ENCODE measurements at regions not wholly inside any gene's neighbourhood (a gene's known extent, or its start where the extent isn't known, plus 50 kb on each side); places are given as distances from the start of the nearest gene placed in this dataset.
"Not testable (repeated sequence)": the region's sequence is repeated elsewhere in the genome, so short reads cannot be mapped to it uniquely, and the experiment has no call there.

DNA sequence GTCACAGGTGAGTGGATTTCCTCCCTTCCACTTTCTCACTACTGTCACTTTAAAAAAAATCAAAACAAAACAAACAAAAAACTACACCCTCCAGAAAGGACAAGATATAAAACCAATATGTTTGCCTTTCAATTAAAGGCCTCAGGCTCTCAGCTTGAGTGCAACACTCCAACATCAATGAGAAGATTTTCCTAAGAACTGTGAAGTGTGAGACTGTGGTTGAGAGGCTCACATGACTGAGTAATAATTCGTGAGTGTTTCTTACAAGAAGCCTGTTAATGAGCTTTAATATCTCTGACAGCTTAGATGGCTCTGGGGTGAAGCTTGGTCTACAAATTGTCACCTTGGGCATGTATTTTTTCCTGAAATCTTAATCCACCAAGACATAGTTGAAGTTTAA is 216.1 kb downstream of the ETAA1 start:
- Histone ChIP-seq H4K20me1 (no peaks in the 10 kb centered on the region), H3K36me3 (no peaks in the 10 kb centered on the region), H3K4me3 (no peak overlapping the region), H3K27me3 (no peaks in the 10 kb centered on the region), H3K9me3 (no peaks in the 10 kb centered on the region), H3K4me2 (no peak overlapping the region), H3K27ac (no peak overlapping the region), H3K9ac (no peak overlapping the region), H3K4me1 (peaks cover 10% of the 10 kb centered on the region)
- no peak for TF ChIP-seq Cebpa-rat (IDR thresholded peaks at IDR 0.05)

GRCh38 chr2:67614454-67614853 is 217.3 kb downstream of the ETAA1 start:
- H3K9me3 ChIP-seq = no peaks in the 10 kb centered on the region
- H4K20me1 ChIP-seq = no peaks in the 10 kb centered on the region
- H3K36me3 ChIP-seq = no peaks in the 10 kb centered on the region
- no peak overlapping the region for H3K4me3 ChIP-seq
- no peak for TF ChIP-seq Cebpa-rat (IDR thresholded peaks at IDR 0.05)
- H3K27me3 ChIP-seq = no peaks in the 10 kb centered on the region
- H3K4me2 ChIP-seq = no peak overlapping the region
- H3K4me1 ChIP-seq = peaks cover 10% of the 10 kb centered on the region
- H3K27ac ChIP-seq = no peak overlapping the region
- no peak overlapping the region for H3K9ac ChIP-seq

GRCh38 chr2:67616749-67617148 is 219.6 kb downstream of the ETAA1 start:
- peak overlapping the region; percentile 43 for H3K4me2 ChIP-seq
- H3K36me3 ChIP-seq = no peaks in the 10 kb centered on the region
- no peak overlapping the region for H3K27ac ChIP-seq

DNA sequence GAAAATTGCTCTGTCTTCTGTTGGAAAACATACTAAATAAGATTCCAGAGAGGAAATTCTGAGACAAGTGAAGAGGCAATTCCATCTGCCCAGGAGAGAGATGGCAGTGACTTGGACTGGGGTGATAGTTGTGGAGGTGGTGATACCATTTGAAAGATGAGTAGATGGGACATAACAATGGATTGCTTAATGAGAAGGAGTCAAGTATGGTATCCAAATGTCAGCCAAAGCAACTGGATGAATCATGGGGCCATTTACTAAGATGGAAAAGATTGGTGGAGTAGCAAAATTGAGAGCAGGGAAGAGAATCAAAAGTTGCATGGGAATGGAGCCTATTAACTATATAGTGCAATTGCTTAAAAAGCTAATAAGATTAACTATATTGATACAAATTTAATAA is 222.1 kb downstream of the ETAA1 start:
- Histone ChIP-seq H3K9me3 (no peaks in the 10 kb centered on the region; the same call in 1 of the 2 replicates), H3K27me3 (no peaks in the 10 kb centered on the region), H3K9ac (no peak overlapping the region), H3K36me3 (no peaks in the 10 kb centered on the region), H3K4me2 (no peak overlapping the region), H3K4me3 (no peak overlapping the region), H4K20me1 (no peaks in the 10 kb centered on the region), H3K27ac (no peak overlapping the region), H3K4me1 (peaks cover 10% of the 10 kb centered on the region)
- no peak for TF ChIP-seq Cebpa-rat (IDR thresholded peaks at IDR 0.05)

More at GRCh38 chr2:67616749-67617148, 219.6 kb downstream of the ETAA1 start:
- H4K20me1 ChIP-seq = no peaks in the 10 kb centered on the region
- H3K9ac ChIP-seq = no peak overlapping the region
- no peaks in the 10 kb centered on the region for H3K9me3 ChIP-seq
- H3K27me3 ChIP-seq = no peaks in the 10 kb centered on the region
- no peak for TF ChIP-seq Cebpa-rat (IDR thresholded peaks at IDR 0.05)
- peaks cover 10% of the 10 kb centered on the region for H3K4me1 ChIP-seq
- no peak overlapping the region for H3K4me3 ChIP-seq

- H3K9ac ChIP-seq, H3K4me3 ChIP-seq, H3K9me3 ChIP-seq, H3K4me2 ChIP-seq, H3K36me3 ChIP-seq, H4K20me1 ChIP-seq, H3K4me1 ChIP-seq, H3K27ac ChIP-seq, H3K27me3 ChIP-seq: not testable (repeated sequence)
Observed at GRCh38 chr2:67623741-67624140, 226.6 kb downstream of the ETAA1 start.

- Histone ChIP-seq H3K4me3 (no peak overlapping the region), H3K36me3 (no peaks in the 10 kb centered on the region), H3K4me1 (no peaks in the 10 kb centered on the region), H3K27me3 (no peaks in the 10 kb centered on the region), H4K20me1 (no peaks in the 10 kb centered on the region), H3K27ac (no peak overlapping the region), H3K9ac (no peak overlapping the region), H3K9me3 (no peaks in the 10 kb centered on the region; the same call in 1 of the 2 replicates), H3K4me2 (no peak overlapping the region)
- no peak for TF ChIP-seq Cebpa-rat (IDR thresholded peaks at IDR 0.05)
Observed at GRCh38 chr2:67625178-67625577, 228.0 kb downstream of the ETAA1 start.

DNA sequence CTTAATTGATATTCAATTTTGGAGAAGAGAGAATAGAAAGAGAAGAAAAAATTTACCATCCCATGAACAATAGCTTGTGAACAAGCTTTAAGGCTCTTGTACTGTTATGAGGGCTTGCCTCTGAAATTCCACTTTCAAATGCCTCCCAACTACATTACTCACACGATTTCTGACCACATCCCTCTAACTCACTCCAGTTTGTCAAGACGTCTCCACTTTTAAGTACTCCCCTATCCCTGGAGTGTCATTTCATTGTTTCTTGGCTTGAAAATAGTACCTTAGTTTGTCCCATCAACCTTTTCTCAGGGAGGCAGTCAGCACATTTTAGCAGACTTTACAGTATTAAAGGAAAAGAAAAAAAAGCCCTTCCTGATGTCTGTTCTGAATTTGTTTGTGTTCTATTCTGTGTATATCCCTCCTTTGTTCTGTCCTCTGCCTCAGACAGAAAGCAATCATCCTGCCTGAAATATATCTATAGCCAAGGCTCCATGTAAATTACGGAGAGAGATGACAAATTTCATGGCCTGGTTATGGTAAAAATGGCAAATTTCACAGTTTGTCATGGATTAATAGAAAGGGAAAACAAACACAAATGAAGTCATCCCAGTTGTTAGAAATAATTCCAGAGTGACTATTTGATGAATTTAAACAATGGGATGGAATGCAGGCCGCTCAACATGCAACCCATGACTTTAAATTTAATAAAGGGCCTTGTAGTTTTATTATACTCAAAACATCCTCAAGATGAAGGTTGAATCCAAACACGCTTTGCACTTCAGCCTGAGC is 228.8 kb downstream of the ETAA1 start:
- Histone ChIP-seq H3K36me3 (no peaks in the 10 kb centered on the region), H3K27ac (no peak overlapping the region), H3K27me3 (no peaks in the 10 kb centered on the region), H3K4me1 (no peaks in the 10 kb centered on the region), H3K9ac (no peak overlapping the region), H3K4me2 (no peak overlapping the region), H4K20me1 (no peaks in the 10 kb centered on the region), H3K9me3 (no peaks in the 10 kb centered on the region; the same call in 1 of the 2 replicates), H3K4me3 (no peak overlapping the region)
- no peak for TF ChIP-seq Cebpa-rat (IDR thresholded peaks at IDR 0.05)

DNA sequence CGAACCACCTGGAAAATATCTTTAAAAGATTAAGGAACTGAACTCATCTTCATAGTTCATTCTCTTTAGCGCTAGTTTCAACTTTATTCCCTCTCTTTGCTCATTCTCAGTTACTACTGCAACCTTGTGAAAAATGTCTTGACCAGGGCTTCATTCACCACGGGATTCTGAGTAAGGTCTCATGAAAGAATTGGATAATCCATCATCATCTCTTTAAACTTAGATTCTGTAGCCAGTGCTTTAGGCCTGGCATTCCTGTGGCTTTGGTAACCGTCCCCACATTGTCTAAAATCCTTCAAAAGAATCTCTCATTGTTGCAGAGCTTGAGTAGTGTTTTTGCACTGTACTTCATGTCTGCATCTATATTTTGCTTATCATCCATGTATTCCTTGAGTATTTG is 229.5 kb downstream of the ETAA1 start:
- no peaks in the 10 kb centered on the region for H3K36me3 ChIP-seq
- H3K9ac ChIP-seq = no peak overlapping the region
- no peaks in the 10 kb centered on the region; the same call in 1 of the 2 replicates for H3K9me3 ChIP-seq
- no peak overlapping the region for H3K4me3 ChIP-seq
- H3K27me3 ChIP-seq = no peaks in the 10 kb centered on the region
- no peaks in the 10 kb centered on the region for H4K20me1 ChIP-seq
- no peak overlapping the region for H3K4me2 ChIP-seq
- no peak overlapping the region for H3K27ac ChIP-seq
- H3K4me1 ChIP-seq = no peaks in the 10 kb centered on the region
- TF ChIP-seq Cebpa-rat (IDR thresholded peaks at IDR 0.05) = no peak

DNA sequence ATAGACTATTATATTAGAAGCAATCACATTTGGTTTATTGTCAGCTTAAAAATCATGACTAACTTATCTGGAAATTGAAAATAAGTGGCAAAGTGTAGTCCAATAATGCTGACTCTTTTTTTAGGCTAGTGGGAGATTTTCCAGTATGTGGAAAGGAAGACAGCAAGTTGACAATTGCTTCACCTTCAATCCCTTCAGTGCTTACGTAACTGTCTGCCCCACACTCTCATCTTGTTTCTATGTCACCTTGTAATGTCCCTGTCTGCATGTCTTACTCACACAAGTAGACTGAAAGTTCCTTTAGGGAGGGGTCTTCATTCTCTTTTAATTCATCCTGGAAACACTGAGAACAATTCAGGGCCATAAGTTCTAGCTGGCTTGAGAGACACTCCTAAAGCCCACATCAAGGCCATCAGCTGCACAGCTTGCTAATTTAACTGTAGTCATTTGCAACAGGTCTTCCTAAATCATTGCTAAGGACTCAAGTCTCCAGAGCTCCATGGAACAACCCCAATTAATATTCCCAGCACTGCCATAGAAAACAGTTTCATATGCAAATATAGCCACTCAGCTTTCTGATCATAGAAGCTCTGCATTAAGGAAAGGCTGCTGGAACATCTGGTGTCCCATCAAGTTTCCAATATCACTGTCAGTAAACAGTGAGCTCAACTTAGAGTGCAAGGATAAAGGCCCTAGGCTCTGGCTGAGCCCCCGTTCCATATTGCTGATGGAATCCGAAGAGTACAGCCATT is 230.5 kb downstream of the ETAA1 start:
- TF ChIP-seq Cebpa-rat (IDR thresholded peaks at IDR 0.05) = no peak
- Histone ChIP-seq H3K9ac (no peak overlapping the region), H3K27me3 (no peaks in the 10 kb centered on the region), H3K9me3 (no peaks in the 10 kb centered on the region; the same call in 1 of the 2 replicates), H3K4me1 (no peaks in the 10 kb centered on the region), H4K20me1 (no peaks in the 10 kb centered on the region), H3K4me3 (no peak overlapping the region), H3K36me3 (no peaks in the 10 kb centered on the region), H3K27ac (no peak overlapping the region), H3K4me2 (no peak overlapping the region)

DNA sequence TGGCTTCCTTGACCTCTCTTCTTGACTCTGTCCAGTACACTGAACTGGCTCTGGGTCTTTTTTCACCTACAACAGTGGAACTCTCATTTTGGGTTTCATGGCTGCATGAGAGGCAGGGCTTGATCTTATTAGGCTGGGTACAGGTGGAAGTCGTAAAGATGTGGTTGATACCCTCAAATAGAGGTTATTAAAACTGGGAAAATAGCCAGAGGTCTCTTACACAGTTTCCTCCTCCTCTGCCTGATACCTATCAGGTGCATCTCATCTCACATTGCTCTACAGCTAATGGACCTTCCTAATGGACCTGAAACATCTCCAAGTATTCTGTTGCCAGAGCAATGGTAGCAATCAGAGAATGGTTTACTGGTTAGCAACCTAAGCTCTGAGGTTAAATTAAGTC is 231.8 kb downstream of the ETAA1 start:
- H3K27me3 ChIP-seq = no peaks in the 10 kb centered on the region
- H3K4me1 ChIP-seq = no peaks in the 10 kb centered on the region
- no peak overlapping the region for H3K9ac ChIP-seq
- H3K36me3 ChIP-seq = no peaks in the 10 kb centered on the region
- no peaks in the 10 kb centered on the region; the same call in 1 of the 2 replicates for H3K9me3 ChIP-seq
- H3K4me3 ChIP-seq = no peak overlapping the region
- no peaks in the 10 kb centered on the region for H4K20me1 ChIP-seq
- H3K27ac ChIP-seq = no peak overlapping the region
- TF ChIP-seq Cebpa-rat (IDR thresholded peaks at IDR 0.05) = no peak
- H3K4me2 ChIP-seq = no peak overlapping the region

All from BLaER1 (cell line).